Psoas muscle (tissue), 7 donors: ENCODE measurements at regions not wholly inside any gene's neighbourhood (a gene's known extent, or its start where the extent isn't known, plus 50 kb on each side); places are given as distances from the start of the nearest gene placed in this dataset.

Experiments
- ATAC-seq, 4 donors: fragments of 200-7000 bp; cut with Tn5 transposase; one replicate each; pipeline ENCODE4 v1.9.1; 2020; ENCODE audit warnings: moderate library complexity in 3 of 4, mild to moderate bottlenecking in 2 of 4
- DNase-seq, 2 donors: peaks; one replicate each; pipeline ENCODE4 v3.0.0-alpha.2; 2020
- H3K27ac ChIP-seq: fragments of 200-600 bp; one replicate; pipeline ENCODE4 v1.8.0; 2022
- H3K27me3 ChIP-seq, 3 donors: fragments of 200-600 bp in 1 of 3; one replicate each; pipeline versions ENCODE4 v1.6.1 to v1.8.0; 2013 to 2022; ENCODE audit warnings: low read length in 2 of 3, mild to moderate bottlenecking in 2 of 3, moderate library complexity in 1 of 3; ENCODE audit not compliant: insufficient read depth in 3 of 3
- H3K36me3 ChIP-seq, 2 donors: fragments of 200-600 bp in 1 of 2; one replicate each; pipeline versions ENCODE4 v1.6.1 to v1.8.0; 2013 to 2022; ENCODE audit warnings: low read depth in 1 of 2, mild to moderate bottlenecking in 1 of 2, moderate library complexity in 1 of 2; ENCODE audit not compliant: insufficient read depth in 1 of 2
- H3K4me1 ChIP-seq: fragments of 200-600 bp; one replicate; pipeline ENCODE4 v1.8.0; 2022
- H3K4me3 ChIP-seq: fragments of 200-600 bp; one replicate; pipeline ENCODE4 v1.8.0; 2022; ENCODE audit warnings: mild to moderate bottlenecking
- H3K9me3 ChIP-seq: fragments of 200-600 bp; one replicate; pipeline ENCODE4 v1.8.0; 2022
- WGBS, 3 donors: extraction: QIAGEN DNeasy Blood & Tissue Kit; methylation state at CpG; one replicate each; pipeline versions ENCODE4 v1.1.6 to v1.1.7; 2013; 5-methylcytosine and 5-hydroxymethylcytosine counted together
- intact Hi-C, 2 donors: fragments of 100-400 bp; cut with DNase I; formaldehyde crosslinking; loops; one replicate each; pipeline versions ENCODE4 v1.11.0 to v1.14.2; 2022
- TF ChIP-seq, protein P1 (sequence below): fragments of 200-600 bp; IDR thresholded peaks from one replicate; pipeline ENCODE4 v1.8.0; 2022; ENCODE audit warnings: antibody characterized with exemption
- donor health status: healthy with polysubstance abuse.
- donor health status: DM: no; HTN: no; CAD: no; lungs with moderate emphysema.
- donor health status: Bipolar disorder and iron deficiency.
- donor health status: healthy.
- donor health status: DM: yes; HTN: yes; CAD: no.
- donor health status: DM: no; HTN: no; CAD: no.
- donor health status: DM: yes; HTN: yes; CAD: no.

DNA sequence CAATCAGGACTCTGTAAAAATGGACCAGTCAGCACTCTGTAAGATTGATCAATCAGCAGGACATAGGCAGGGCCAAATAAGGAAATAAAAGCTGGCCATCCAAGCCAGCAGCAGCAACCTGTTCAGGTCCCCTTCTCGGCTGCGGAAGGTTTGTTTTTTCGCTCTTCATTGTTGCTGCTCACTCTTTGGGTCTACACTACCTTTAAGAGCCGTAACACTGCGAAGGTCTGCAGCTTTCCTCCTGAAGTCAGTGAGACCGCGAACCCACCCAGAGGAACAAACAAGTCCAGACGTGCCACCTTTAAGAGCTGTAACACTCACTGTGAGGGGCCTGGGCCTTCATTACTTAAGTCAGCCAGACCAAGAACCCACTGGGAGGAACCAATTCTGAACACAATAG, 223.2 kb upstream of the EXOC2 start:
- H3K27ac ChIP-seq = no peak overlapping the region
- no peak for ATAC-seq
- H3K36me3 ChIP-seq = no peaks in the 10 kb centered on the region
- no peaks in the 10 kb centered on the region for H3K27me3 ChIP-seq
- no peak overlapping the region for H3K4me3 ChIP-seq
- no peaks in the 10 kb centered on the region for H3K4me1 ChIP-seq
- 92 to 96% (median 94%) methylated on average over 8 of the region's 8 CpGs for WGBS, 3 donors
- intact Hi-C loops = no loop called here
- DNase-seq = no peak
- TF ChIP-seq, protein P1, sequence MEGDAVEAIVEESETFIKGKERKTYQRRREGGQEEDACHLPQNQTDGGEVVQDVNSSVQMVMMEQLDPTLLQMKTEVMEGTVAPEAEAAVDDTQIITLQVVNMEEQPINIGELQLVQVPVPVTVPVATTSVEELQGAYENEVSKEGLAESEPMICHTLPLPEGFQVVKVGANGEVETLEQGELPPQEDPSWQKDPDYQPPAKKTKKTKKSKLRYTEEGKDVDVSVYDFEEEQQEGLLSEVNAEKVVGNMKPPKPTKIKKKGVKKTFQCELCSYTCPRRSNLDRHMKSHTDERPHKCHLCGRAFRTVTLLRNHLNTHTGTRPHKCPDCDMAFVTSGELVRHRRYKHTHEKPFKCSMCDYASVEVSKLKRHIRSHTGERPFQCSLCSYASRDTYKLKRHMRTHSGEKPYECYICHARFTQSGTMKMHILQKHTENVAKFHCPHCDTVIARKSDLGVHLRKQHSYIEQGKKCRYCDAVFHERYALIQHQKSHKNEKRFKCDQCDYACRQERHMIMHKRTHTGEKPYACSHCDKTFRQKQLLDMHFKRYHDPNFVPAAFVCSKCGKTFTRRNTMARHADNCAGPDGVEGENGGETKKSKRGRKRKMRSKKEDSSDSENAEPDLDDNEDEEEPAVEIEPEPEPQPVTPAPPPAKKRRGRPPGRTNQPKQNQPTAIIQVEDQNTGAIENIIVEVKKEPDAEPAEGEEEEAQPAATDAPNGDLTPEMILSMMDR = no peak
- H3K9me3 ChIP-seq = no peaks in the 10 kb centered on the region

DNA sequence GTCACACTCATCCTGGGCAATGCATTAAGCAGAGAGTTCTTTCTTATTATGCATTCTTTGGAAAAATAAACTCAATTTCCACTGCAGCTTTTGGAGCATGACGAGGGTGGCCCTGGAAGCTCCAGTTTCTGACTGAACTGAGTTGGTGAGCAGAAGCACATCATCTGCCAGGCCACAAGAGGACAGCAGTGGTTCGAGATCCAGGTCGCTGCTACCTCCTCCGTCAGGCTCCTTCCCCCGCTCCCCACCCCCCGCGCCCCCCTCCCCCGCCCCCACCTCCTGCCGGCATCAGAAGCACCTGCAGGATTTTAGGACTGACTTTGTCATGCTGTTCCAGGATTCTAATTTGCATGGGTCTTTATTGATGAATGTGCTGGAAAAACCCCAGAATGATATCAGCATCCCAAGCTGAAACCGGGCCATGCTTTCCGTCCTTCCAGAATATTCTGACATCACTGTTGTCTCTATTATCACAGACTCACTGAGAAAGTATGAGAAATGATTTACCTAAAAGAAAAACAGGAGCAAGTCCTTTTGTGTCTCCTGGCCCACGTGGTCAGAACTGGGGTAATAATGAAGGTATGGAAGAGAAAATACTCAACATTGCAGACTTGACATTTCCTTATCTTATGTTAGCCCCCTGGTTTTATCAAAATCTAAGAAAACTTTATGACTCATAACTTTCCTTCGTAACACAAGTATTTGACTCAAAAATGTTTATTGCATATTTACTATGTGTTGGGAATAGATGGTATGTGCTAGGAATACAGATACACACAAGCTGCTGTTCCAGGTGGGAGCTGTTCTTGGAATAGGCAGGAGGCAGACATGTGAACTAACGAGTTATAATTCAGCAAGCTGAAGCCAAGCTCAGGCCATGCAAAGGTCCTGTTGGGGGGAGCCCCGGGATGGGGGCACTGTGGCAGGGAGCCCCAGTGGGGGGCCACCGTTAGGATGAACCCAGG, 220.2 kb upstream of the EXOC2 start:
- intact Hi-C loops = no loop called here
- no peaks in the 10 kb centered on the region for H3K27me3 ChIP-seq
- no peak overlapping the region for H3K4me3 ChIP-seq
- ATAC-seq (no peak), DNase-seq (no peak)
- no peaks in the 10 kb centered on the region for H3K36me3 ChIP-seq
- no peak overlapping the region for H3K27ac ChIP-seq
- H3K4me1 ChIP-seq = no peaks in the 10 kb centered on the region
- TF ChIP-seq, protein P1 = no peak
- H3K9me3 ChIP-seq = no peaks in the 10 kb centered on the region
- WGBS, 3 donors = 14 to 21% (median 17%) methylated on average over 15 to 16 of the region's 16 CpGs

DNA sequence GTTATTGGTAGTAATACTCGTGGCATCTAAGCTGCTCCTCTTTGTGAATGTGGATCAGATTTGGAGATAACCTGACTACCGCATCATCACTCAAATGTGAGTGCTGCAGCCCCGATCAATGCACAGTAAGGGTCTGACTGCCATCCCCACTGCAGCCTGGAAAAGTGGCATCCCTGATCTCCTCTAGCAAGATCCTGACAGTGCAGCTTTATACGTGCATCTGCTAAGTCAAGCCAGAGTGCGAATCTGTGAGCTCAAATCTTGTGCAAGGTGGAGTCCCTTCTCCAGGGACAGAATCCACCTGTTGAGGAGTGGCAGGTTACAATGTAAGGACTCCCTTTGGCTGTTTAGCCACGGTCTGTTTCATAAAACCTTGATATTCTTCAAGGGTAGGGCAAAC, 215.0 kb upstream of the EXOC2 start:
- TF ChIP-seq, protein P1 = no peak
- Histone ChIP-seq H3K27me3 (no peaks in the 10 kb centered on the region), H3K9me3 (no peaks in the 10 kb centered on the region), H3K4me3 (no peak overlapping the region), H3K36me3 (no peaks in the 10 kb centered on the region), H3K27ac (no peak overlapping the region), H3K4me1 (no peaks in the 10 kb centered on the region)
- WGBS, 3 donors = 74 to 76% (median 75%) methylated on average over 6 of the region's 6 CpGs
- DNase-seq (no peak), ATAC-seq (no peak)
- intact Hi-C loops = no loop called here

DNA sequence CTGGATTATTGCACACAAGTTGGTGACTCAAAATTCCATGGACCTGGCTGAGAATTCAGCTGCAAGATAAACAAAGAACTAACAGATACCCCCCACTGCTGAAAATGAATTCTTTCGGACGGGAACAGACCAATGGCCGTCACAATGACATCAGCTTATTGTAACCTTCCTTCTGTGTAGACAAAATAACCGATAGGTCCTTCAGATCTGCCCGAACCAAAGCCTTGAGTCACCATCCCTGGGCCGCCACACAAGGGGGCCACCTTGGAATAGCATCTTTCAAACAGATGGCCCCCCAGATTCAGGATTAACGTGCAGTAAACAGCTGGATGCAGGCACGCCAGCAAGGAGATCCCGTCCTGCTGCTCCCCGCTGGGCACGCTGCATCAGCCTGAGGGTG, 214.0 kb upstream of the EXOC2 start:
- Histone ChIP-seq H3K27me3 (no peaks in the 10 kb centered on the region), H3K27ac (no peak overlapping the region), H3K9me3 (no peaks in the 10 kb centered on the region), H3K4me3 (no peak overlapping the region), H3K4me1 (peaks cover 2% of the 10 kb centered on the region), H3K36me3 (no peaks in the 10 kb centered on the region)
- WGBS, 3 donors = 62 to 68% (median 65%) methylated on average over 11 of the region's 11 CpGs
- intact Hi-C loops = no loop called here
- TF ChIP-seq, protein P1 = no peak
- ATAC-seq (no peak), DNase-seq (no peak)
